ENCODE measurements at regions not wholly inside any gene's neighbourhood (a gene's known extent, or its start where the extent isn't known, plus 50 kb on each side); places are given as distances from the start of the nearest gene placed in this dataset.
"Not testable (repeated sequence)": the region's sequence is repeated elsewhere in the genome, so short reads cannot be mapped to it uniquely, and the experiment has no call there.

GRCh38 chr6:77286541-77286940 is 176.8 kb downstream of the HTR1B start:
- ChIA-PET CTCF (no interaction called here), POLR2A (ENCODE audit: low non-redundant PET) (no interaction called here)
- no peak overlapping the region for H3K27ac ChIP-seq
- no peak for TF ChIP-seq CTCF (conservative IDR thresholded peaks at IDR 0.05; ENCODE audit: low read depth)
- no peak for DNase-seq (ENCODE audit: low spot score)

- CTCF ChIA-PET, result no interaction called here
- POLR2A ChIA-PET (ENCODE audit: low non-redundant PET), result no interaction called here
- no peak for TF ChIP-seq CTCF (conservative IDR thresholded peaks at IDR 0.05; ENCODE audit: low read depth)
Measured at GRCh38 chr6:77273929-77274328, 189.4 kb downstream of the HTR1B start.

GRCh38 chr6:77264970-77265369 is 198.3 kb downstream of the HTR1B start:
- ChIA-PET CTCF (no interaction called here), POLR2A (ENCODE audit: low non-redundant PET) (no interaction called here)
- TF ChIP-seq CTCF (conservative IDR thresholded peaks at IDR 0.05; ENCODE audit: low read depth), result no peak
- DNase-seq (ENCODE audit: low spot score), result no peak
- H3K27ac ChIP-seq, result no peak overlapping the region

More at GRCh38 chr6:77273929-77274328, 189.4 kb downstream of the HTR1B start:
- no peak overlapping the region for H3K27ac ChIP-seq
- no peak for DNase-seq (ENCODE audit: low spot score)

GRCh38 chr6:77263003-77263402 is 200.3 kb downstream of the HTR1B start:
- no peak for TF ChIP-seq CTCF (conservative IDR thresholded peaks at IDR 0.05; ENCODE audit: low read depth)

GRCh38 chr6:77251801-77252200 is 211.5 kb downstream of the HTR1B start:
- H3K27ac ChIP-seq; POLR2A ChIA-PET (ENCODE audit: low non-redundant PET); CTCF ChIA-PET; DNase-seq (ENCODE audit: low spot score): not testable (repeated sequence)

More at GRCh38 chr6:77263003-77263402, 200.3 kb downstream of the HTR1B start:
- H3K27ac ChIP-seq, result no peak overlapping the region
- DNase-seq (ENCODE audit: low spot score), result no peak
- CTCF ChIA-PET, result interaction anchor here (0.6 kb wide), 1 partner anchor 210 kb away, joined by 4 read pairs; no protein-coding TSS in a partner anchor
- POLR2A ChIA-PET (ENCODE audit: low non-redundant PET), result no interaction called here

GRCh38 chr6:77249560-77249959 is 213.7 kb downstream of the HTR1B start:
- ChIA-PET CTCF (no interaction called here), POLR2A (ENCODE audit: low non-redundant PET) (no interaction called here)
- TF ChIP-seq CTCF (conservative IDR thresholded peaks at IDR 0.05; ENCODE audit: low read depth), result no peak
- no peak for DNase-seq (ENCODE audit: low spot score)
- H3K27ac ChIP-seq, result no peak overlapping the region

GRCh38 chr6:77245026-77245425 is 218.3 kb downstream of the HTR1B start:
- CTCF ChIA-PET, result no interaction called here
- no peak for TF ChIP-seq CTCF (conservative IDR thresholded peaks at IDR 0.05; ENCODE audit: low read depth)
- DNase-seq (ENCODE audit: low spot score), result no peak
- H3K27ac ChIP-seq, result no peak overlapping the region
- POLR2A ChIA-PET (ENCODE audit: low non-redundant PET), result no interaction called here
